ENCODE measurements at regions not wholly inside any gene's neighbourhood (a gene's known extent, or its start where the extent isn't known, plus 50 kb on each side); places are given as distances from the start of the nearest gene placed in this dataset.
"Not testable (repeated sequence)": the region's sequence is repeated elsewhere in the genome, so short reads cannot be mapped to it uniquely, and the experiment has no call there.

DNA sequence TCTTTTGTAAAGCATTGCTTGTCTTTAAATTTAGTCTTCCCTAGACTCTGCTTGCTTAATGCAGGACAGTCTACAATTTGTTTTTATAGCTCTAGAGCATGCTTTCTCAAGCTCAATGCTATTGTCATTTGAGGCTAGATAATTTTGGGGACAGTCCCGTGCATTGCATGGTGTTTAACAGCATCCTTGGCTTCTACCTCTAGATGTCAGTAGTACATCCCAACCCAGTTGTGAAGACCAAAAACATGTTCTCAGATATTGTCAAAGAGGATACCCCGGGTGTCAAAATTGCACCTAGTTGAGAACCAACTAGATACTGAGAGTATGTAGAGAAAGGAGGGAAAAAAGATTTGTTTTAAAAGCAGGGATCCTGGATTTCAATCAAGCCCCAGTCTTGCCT lies 277.5 kb downstream of the CEMIP2 start:
- DNase-seq (no peak), ATAC-seq (no peak)
- H3K27me3 Mint-ChIP-seq: peaks cover 37% of the 10 kb centered on the region
- no peak overlapping the region for H3K4me3 Mint-ChIP-seq
- H3K9me3 Mint-ChIP-seq: peaks cover 0 to 2% of the 10 kb centered on the region in 2 donors
- H3K4me1 Mint-ChIP-seq: no peaks in the 10 kb centered on the region
- no peak overlapping the region for H3K27ac Mint-ChIP-seq

DNA sequence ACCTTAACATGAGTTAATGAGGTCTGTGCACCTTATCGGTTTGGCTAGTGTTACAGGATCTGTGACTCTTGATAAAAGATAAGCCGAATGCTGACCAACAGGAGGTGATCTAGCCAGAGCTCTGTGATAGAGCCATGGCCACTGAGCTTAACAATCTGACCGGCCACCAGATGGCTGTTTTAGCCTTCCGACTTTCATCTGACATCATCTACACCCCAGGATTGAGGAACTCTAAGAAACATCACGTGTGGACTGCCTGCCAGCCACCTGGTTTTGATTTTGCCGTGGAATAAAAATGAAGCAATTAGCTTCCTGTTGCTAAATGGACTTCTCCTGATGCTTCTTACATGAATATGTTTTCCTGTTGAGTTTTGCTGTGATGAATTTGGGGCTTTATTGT lies 281.3 kb downstream of the CEMIP2 start:
- Mint-ChIP-seq H3K27ac (no peak overlapping the region), H3K27me3 (peaks cover 24% of the 10 kb centered on the region), H3K4me1 (no peaks in the 10 kb centered on the region), H3K9me3 (no peaks in the 10 kb centered on the region), H3K4me3 (no peak overlapping the region)
- DNase-seq: no peak
- ATAC-seq: no peak

DNA sequence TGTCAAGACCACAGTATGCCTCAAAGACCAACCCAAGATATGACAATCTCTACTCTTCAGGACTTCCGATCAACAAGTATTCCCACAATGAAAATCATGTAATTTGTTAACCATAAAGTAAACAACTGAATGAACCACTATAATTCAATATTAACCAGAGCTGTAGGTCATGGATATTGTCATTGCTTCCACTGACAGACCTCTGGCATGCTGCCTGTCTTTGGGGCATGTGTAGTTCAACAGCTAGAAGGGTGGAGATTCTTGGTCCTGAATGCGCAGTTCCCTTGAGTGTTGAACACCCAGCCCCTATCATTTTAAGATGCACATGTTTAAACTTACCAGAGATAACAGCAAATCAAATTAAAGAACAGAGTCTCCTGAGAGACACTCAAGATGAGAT lies 283.0 kb downstream of the CEMIP2 start:
- DNase-seq (no peak), ATAC-seq (no peak)
- no peaks in the 10 kb centered on the region for H3K9me3 Mint-ChIP-seq
- H3K27ac Mint-ChIP-seq: no peak overlapping the region
- no peaks in the 10 kb centered on the region for H3K4me1 Mint-ChIP-seq
- no peak overlapping the region for H3K4me3 Mint-ChIP-seq
- H3K27me3 Mint-ChIP-seq: peaks cover 24% of the 10 kb centered on the region

DNA sequence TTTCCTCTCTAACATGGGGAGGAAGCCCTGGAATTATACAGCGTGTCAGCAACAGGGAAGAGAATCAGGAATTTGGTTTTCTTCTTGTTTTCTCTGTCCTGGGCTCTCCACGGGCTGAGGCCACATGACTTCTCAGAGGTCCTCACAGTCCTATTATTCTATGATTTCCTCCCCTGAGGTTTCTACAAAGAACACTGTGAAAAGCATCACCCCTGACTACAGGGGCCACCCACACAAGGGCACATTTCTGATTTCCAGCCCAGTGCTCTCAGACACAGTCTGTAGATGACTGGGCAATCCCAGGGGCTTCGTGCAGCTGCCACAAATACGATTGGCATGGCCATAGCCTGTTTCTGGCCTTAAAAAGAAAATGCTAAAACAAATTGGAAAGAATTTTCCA lies 284.9 kb downstream of the CEMIP2 start:
- ATAC-seq: no peak

DNA sequence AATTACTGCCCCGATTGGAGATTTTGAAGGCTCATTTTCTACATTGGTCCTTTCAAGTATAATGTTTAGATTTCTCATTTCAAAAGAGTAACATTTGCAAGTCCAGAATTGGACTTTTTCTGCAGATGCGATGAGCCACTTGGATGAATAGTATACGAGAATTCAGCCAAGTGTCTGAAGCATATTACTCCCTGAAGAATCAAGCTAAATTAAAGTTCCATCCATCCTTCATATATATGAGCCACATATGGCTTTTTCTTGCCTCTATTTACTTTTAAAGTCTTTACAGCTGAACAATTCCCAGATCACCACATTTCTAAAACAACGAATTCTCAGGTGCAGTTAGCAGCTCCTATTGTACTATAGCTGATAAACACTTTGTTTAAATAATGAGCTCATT lies 288.7 kb downstream of the CEMIP2 start:
- Mint-ChIP-seq H3K27me3 (peaks cover 6% of the 10 kb centered on the region), H3K4me3 (no peak overlapping the region), H3K9me3 (no peaks in the 10 kb centered on the region), H3K27ac (no peak overlapping the region), H3K4me1 (no peaks in the 10 kb centered on the region)
- DNase-seq (no peak), ATAC-seq (no peak)

More for the DNA sequence above, 284.9 kb downstream of the CEMIP2 start:
- H3K9me3 Mint-ChIP-seq: no peaks in the 10 kb centered on the region
- no peak overlapping the region for H3K27ac Mint-ChIP-seq
- no peak for DNase-seq
- no peaks in the 10 kb centered on the region for H3K4me1 Mint-ChIP-seq
- H3K27me3 Mint-ChIP-seq: peaks cover 16% of the 10 kb centered on the region
- no peak overlapping the region for H3K4me3 Mint-ChIP-seq

DNA sequence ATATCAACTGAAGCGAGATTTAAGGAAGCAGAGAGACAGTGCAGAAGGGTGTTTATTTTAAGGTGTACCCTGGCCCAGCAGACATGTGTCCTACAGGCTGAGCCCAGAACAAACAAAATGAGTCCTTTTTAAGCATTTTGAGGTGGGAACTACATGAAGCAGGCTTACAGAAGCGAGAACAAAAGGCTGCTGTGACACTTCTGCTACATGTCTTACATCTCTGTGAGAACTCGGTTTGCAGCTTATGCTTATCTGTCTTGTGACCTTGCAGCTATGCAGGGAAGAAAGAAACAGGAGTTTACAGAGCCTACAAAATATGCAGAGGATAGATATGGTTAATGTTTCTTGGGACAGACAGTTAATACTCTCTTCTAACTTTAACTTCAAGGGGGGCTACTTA lies 295.9 kb downstream of the CEMIP2 start:
- H3K9me3 Mint-ChIP-seq: no peaks in the 10 kb centered on the region
- no peak overlapping the region for H3K4me3 Mint-ChIP-seq
- DNase-seq (no peak), ATAC-seq (no peak)
- H3K27ac Mint-ChIP-seq: no peak overlapping the region
- H3K27me3 Mint-ChIP-seq: peaks cover 19% of the 10 kb centered on the region
- no peaks in the 10 kb centered on the region for H3K4me1 Mint-ChIP-seq

DNA sequence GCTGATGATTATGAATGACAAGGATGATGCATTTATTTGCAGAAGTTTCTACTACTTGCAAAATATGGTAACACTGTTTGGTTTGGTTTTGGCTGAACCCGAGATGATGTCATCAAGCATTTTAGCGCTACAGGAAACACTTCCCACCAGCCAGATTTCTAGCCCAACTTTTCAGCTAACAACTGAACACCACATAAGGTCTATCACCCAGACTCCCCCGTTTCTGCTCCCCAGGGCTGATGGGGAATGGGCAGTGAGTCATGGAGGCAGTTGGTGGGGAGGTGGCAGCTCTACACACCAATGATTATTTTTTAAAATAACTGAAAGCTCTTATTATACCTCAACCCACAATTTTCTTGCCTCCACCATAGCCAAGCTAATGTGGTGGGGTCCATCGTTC lies 302.9 kb downstream of the CEMIP2 start:
- Mint-ChIP-seq H3K4me1 (no peaks in the 10 kb centered on the region), H3K9me3 (no peaks in the 10 kb centered on the region)

DNA sequence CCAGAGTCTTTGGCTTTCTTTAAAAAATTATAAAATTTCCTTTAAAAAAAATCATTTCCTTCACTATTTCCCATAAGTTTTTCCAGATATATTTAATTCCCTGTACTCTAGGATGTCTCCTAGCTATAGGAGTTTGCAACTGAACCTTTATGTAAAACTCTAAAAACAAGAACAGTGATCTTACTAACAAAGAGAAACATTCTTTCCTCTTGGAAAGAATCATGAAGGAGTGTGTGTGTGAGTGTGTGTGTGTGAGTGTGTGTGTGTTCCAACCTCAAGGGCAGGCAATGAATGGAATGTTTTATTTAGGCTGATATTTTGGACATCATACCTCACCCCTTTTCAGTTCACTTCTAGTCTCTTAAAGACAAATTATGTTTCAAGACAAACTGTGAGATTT lies 309.2 kb downstream of the CEMIP2 start:
- no peak for ATAC-seq
- no peaks in the 10 kb centered on the region for H3K4me1 Mint-ChIP-seq

More for the DNA sequence above, 302.9 kb downstream of the CEMIP2 start:
- DNase-seq: no peak
- Mint-ChIP-seq H3K4me3 (no peak overlapping the region), H3K27ac (no peak overlapping the region), H3K27me3 (no peaks in the 10 kb centered on the region)
- ATAC-seq: no peak

DNA sequence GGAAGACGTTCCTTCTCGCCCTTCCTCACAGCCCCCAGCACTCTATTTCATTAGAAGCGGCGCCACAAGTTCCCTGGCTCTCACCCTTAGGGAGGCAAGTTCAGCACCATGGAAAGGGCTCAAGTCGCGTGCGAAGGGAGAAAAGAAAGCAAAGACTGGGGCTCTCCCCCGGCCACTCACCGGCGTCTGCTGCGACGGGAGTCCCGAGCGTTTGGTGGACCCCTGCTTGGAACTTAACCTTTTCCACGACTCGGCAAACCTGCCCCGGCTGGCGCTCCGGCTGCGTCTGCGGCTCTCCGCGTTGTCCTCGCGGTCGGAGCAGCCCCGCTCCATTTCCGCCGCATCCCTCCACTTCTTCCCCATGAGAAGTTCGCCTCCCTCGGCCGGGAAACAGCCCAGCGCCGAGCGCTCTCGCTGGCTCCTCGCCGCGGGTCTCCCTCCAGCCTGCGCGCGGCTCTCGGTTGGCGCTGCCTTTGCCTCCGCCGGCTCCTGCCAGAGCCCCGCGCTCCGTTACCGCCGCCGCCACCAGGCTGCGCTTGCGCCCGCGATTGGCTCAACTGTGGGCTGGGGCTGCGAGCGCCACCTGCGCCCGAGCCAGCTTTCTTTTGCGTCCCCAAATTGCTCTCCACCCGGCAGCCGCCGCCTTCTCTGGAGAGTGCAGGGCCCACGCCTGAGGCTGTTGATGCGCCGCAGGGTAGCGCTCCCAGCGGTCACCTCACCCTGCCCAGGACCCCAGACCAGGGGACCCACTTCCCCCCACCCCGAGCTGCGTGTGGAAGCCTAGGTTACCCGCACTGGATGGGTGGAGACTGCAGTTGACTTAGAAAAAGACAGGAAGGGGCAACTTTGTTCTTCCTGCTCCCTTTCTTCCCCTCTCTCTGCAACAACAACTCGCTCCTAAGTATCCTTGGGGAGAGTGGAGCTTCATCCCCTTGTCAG lies 321.6 kb downstream of the CEMIP2 start:
- Mint-ChIP-seq H3K27me3 (peaks cover 63% of the 10 kb centered on the region), H3K4me3 (peak overlapping the region; percentile 64 to 66), H3K27ac (no peak overlapping the region), H3K9me3 (peaks cover 0 to 7% of the 10 kb centered on the region in 2 donors), H3K4me1 (peaks cover 14% of the 10 kb centered on the region)
- ATAC-seq (peak; percentile 87), DNase-seq (peak; percentile 43 to 45)

More for the DNA sequence above, 309.2 kb downstream of the CEMIP2 start:
- Mint-ChIP-seq H3K27me3 (no peaks in the 10 kb centered on the region), H3K4me3 (no peak overlapping the region), H3K27ac (no peak overlapping the region), H3K9me3 (no peaks in the 10 kb centered on the region)
- no peak for DNase-seq

DNA sequence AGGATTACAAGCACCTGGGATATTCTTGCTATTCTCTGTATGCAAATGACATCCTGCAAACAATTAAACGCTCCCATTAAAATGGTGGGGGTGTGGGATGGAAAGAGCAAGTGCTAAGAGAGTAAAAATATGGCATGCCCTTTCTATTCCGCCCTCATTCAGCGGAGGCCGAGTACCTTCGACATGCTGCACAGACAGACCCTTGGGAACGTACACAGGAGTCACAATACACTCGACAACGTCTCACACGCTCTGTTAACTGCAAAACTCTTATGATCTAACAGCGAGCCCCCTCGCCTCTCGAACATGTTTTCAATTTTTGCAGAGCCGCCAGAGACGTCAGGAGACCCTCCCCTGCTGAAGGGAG lies 322.2 kb downstream of the CEMIP2 start:
- H3K27me3 Mint-ChIP-seq: peaks cover 63% of the 10 kb centered on the region
- H3K9me3 Mint-ChIP-seq: peaks cover 0 to 3% of the 10 kb centered on the region in 2 donors
- no peak overlapping the region for H3K27ac Mint-ChIP-seq
- H3K4me1 Mint-ChIP-seq: peaks cover 14% of the 10 kb centered on the region
- no peak for ATAC-seq
- no peak for DNase-seq
- peak overlapping the region in 1 of 2 donors; percentile 64 for H3K4me3 Mint-ChIP-seq

DNA sequence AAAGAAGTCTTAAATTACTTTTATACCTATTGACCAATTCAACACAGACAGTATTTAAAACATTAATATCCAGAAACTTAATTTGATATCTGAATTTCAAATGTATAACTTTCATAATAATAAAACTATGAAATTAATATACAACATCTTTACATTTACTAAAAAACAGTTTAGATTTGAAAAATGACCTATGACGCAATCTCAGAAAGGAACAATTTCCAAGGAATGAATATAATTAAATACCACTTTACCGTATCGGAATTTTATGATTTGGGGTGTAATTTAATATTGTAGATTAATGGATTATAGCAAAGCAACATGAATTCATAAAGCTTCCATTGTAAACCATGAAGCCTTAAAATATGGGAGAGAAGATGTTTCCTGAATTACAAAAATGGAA lies 321.5 kb upstream of the TRPM3 start:
- peaks cover 14% of the 10 kb centered on the region for H3K4me1 Mint-ChIP-seq
- H3K4me3 Mint-ChIP-seq: no peak overlapping the region
- no peaks in the 10 kb centered on the region for H3K9me3 Mint-ChIP-seq
- H3K27me3 Mint-ChIP-seq: peaks cover 39% of the 10 kb centered on the region
- ATAC-seq (no peak), DNase-seq (no peak)
- no peak overlapping the region for H3K27ac Mint-ChIP-seq

DNA sequence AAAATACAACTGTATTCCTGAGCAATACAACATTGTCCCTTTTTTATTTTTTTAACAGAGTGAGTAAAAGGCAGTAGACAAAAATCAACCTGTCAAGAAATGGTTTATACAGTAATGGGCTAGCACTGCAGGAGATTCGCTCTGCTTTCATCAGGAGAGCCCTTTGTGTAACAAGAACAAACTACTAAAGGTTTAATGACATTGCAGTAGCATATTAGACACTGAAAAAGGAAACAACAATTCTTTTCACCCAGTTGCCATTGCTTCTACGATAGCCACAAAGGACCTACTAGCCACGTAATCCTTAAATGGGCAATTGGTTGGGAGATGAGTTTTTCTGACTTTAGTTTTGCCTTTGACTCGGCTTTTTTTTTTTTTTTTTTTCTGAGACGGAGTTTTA lies 319.8 kb upstream of the TRPM3 start:
- peaks cover 22% of the 10 kb centered on the region for H3K27me3 Mint-ChIP-seq

DNA sequence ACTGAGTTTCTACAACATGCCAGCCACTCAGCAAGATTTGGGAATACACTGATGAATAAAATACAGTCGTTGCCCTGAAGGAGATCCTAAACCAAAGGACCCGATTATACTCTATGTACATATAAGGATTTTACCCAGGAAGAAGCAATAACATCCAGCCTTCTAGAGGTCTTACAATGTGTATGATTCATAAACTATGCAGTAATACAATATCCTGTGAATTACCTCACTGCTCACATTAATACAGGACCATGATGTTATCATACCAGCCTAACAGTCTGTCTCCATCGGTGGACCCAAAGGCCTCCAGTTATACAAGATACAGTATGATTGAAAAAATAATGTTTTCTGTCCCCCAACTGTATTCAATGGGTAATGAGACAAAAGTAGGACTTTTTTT lies 310.5 kb upstream of the TRPM3 start:
- DNase-seq (no peak), ATAC-seq (no peak)
- no peak overlapping the region for H3K4me3 Mint-ChIP-seq
- H3K27ac Mint-ChIP-seq: peak overlapping the region in 1 of 2 donors; percentile 82
- no peaks in the 10 kb centered on the region for H3K27me3 Mint-ChIP-seq
- H3K9me3 Mint-ChIP-seq: no peaks in the 10 kb centered on the region
- no peaks in the 10 kb centered on the region for H3K4me1 Mint-ChIP-seq

More for the DNA sequence above, 319.8 kb upstream of the TRPM3 start:
- Mint-ChIP-seq H3K9me3 (no peaks in the 10 kb centered on the region), H3K27ac (no peak overlapping the region), H3K4me3 (no peak overlapping the region), H3K4me1 (peaks cover 2% of the 10 kb centered on the region)
- ATAC-seq: no peak
- no peak for DNase-seq

DNA sequence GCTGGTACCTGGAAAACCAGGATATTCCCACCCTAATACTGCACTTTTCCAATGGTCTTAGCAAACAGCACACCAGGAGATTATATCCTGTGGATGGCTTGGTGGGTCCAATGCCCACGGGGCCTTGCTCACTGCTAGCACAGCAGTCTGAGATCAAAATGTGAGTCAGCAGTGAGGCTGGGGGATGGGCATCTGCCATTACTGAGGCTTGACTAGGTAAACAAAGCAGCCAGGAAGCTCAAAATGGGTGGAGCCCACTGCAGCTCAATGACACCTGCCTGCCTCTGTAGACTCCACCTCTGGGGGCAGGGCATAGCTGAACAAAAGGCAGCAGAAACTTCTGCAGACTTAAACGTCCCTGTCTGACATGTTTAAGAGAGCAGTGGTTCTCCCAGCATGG lies 285.9 kb upstream of the TRPM3 start:
- H3K4me1 Mint-ChIP-seq, ATAC-seq, H3K4me3 Mint-ChIP-seq, H3K27ac Mint-ChIP-seq, H3K27me3 Mint-ChIP-seq, DNase-seq: not testable (repeated sequence)
- peaks cover 4 to 13% of the 10 kb centered on the region in 2 donors for H3K9me3 Mint-ChIP-seq

DNA sequence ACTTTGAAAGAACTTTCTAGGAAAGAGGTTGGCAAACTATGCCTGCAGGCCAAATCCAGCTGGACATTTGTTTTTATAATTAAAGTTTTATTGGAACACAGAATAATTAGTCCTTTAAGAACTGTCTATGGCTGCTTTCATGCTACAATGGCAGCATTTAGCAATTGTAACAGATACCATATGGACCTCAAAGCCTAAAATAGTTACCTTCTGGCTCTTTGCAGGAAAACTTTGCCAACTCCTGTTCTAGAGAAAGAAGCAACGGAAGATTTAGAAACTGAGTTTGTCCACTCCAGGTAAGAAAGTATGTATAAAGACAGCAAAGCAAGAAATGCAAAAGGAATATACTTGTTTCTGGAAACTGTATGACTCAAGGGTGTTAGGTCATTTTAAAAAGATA lies 281.7 kb upstream of the TRPM3 start:
- H3K4me3 Mint-ChIP-seq: no peak overlapping the region
- no peak for DNase-seq
- H3K27me3 Mint-ChIP-seq: no peaks in the 10 kb centered on the region
- no peaks in the 10 kb centered on the region for H3K4me1 Mint-ChIP-seq
- ATAC-seq: no peak
- no peak overlapping the region for H3K27ac Mint-ChIP-seq
- peaks cover 0 to under 1% of the 10 kb centered on the region in 2 donors for H3K9me3 Mint-ChIP-seq

DNA sequence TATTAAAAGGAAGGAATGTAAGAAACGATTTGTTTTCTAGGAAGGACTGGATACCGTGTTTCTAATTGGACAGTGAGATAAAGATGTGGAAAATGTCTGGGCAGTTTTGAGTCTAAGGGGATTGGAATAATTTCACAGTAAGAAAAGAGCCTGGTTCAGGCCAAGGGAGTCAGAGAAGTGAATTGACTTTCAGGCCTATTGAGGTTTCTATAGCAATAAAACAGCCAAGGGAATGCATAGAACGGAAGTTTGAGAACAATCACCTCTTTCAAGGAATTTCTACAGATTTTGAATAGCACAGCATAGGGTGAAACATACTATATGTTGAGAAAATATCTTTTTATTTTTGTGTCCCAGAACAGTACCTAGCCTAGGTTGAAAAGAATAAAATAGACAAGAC lies 271.6 kb upstream of the TRPM3 start:
- ATAC-seq (no peak), DNase-seq (no peak)
- Mint-ChIP-seq H3K27ac (no peak overlapping the region), H3K4me1 (no peaks in the 10 kb centered on the region), H3K9me3 (peaks cover 0 to 6% of the 10 kb centered on the region in 2 donors), H3K27me3 (peaks cover 21% of the 10 kb centered on the region), H3K4me3 (no peak overlapping the region)

DNA sequence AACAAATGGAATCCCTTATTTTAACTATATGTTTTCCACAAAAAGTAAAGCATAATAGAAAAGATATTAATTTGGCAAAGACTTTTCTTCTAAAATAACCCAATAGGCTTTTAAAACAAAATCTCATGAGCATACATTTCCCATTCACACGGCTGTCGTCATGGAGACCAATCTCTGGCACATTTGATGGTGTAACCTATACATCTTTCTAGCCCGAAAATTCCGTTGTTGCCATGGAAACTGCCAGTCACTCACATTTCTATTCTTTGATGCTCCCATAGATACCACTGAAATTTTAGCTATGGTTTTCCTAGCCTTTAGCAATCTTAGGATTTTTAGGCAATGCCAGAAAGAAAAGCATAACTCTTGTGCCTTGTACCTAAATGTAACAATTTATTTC lies 262.9 kb upstream of the TRPM3 start:
- no peak overlapping the region for H3K4me3 Mint-ChIP-seq
- H3K9me3 Mint-ChIP-seq: no peaks in the 10 kb centered on the region
- DNase-seq (no peak), ATAC-seq (no peak)
- H3K27me3 Mint-ChIP-seq: no peaks in the 10 kb centered on the region
- no peaks in the 10 kb centered on the region for H3K4me1 Mint-ChIP-seq
- H3K27ac Mint-ChIP-seq: no peak overlapping the region
